Loucy (cell line): ENCODE measurements at regions not wholly inside any gene's neighbourhood (a gene's known extent, or its start where the extent isn't known, plus 50 kb on each side); places are given as distances from the start of the nearest gene placed in this dataset.

Experiments used
- H2AFZ ChIP-seq: fragments of 200-600 bp; sonication (generic); 2 replicates; pipeline ENCODE4 v1.6.0; 2016; ENCODE audit warnings: antibody characterized with exemption, mild to moderate bottlenecking, low read length, moderate library complexity
- H3F3A ChIP-seq: fragments of 200-600 bp; 2 replicates; pipeline ENCODE4 v1.6.0; 2016; ENCODE audit warnings: antibody characterized with exemption, low read depth, mild to moderate bottlenecking
- H3K27me3 ChIP-seq: fragments of 200-600 bp; sonication (generic); 2 replicates; pipeline ENCODE4 v1.6.1; 2014; ENCODE audit warnings: low read length, mild to moderate bottlenecking; ENCODE audit not compliant: insufficient read depth, poor library complexity, severe bottlenecking
- H3K36me3 ChIP-seq: fragments of 200-600 bp; sonication (generic); 2 replicates; pipeline ENCODE4 v1.6.1; 2016; ENCODE audit warnings: low read length; ENCODE audit not compliant: insufficient read depth
- H3K4me1 ChIP-seq: fragments of 200-600 bp; sonication (generic); 2 replicates; pipeline ENCODE4 v1.5.1; 2014; ENCODE audit warnings: low read length, mild to moderate bottlenecking; ENCODE audit not compliant: insufficient read depth, poor library complexity, severe bottlenecking
- H3K4me2 ChIP-seq: fragments of 200-600 bp; sonication (generic); 2 replicates; pipeline ENCODE4 v1.6.0; 2014; ENCODE audit warnings: antibody characterized with exemption, low read length, low read depth, mild to moderate bottlenecking; ENCODE audit not compliant: poor library complexity, severe bottlenecking
- H3K4me3 ChIP-seq: fragments of 200-600 bp; sonication (generic); 2 replicates; pipeline ENCODE4 v1.5.1; 2014; ENCODE audit warnings: low read length, mild to moderate bottlenecking, mixed read lengths; ENCODE audit not compliant: poor library complexity, severe bottlenecking
- H3K79me2 ChIP-seq: fragments of 200-600 bp; sonication (generic); 2 replicates; pipeline ENCODE4 v1.6.1; 2014; ENCODE audit warnings: low read length; ENCODE audit not compliant: insufficient read depth
- H3K9ac ChIP-seq: fragments of 200-600 bp; sonication (generic); 2 replicates; pipeline ENCODE4 v1.6.0; 2014; ENCODE audit warnings: mild to moderate bottlenecking, low read depth, low read length, moderate library complexity; ENCODE audit not compliant: poor library complexity, severe bottlenecking
- H3K9me2 ChIP-seq: fragments of 200-600 bp; sonication (generic); replicated peaks from 2 replicates; pipeline ENCODE4 v1.6.1; 2016; ENCODE audit warnings: low read depth, low read length, mixed read lengths
- H3K9me3 ChIP-seq: fragments of 200-600 bp; sonication (generic); 2 replicates; pipeline ENCODE4 v1.6.1; 2014; ENCODE audit warnings: mild to moderate bottlenecking, antibody characterized with exemption, low read length, low read depth; ENCODE audit not compliant: insufficient read depth
- H4K20me1 ChIP-seq: fragments of 200-600 bp; sonication (generic); 2 replicates; pipeline ENCODE4 v1.6.0; 2014; ENCODE audit warnings: antibody characterized with exemption, low read length, mild to moderate bottlenecking; ENCODE audit not compliant: insufficient read depth, poor library complexity, severe bottlenecking
- EZH2phosphoT487 ChIP-seq: fragments of 200-600 bp; IDR thresholded peaks from 2 replicates; pipeline ENCODE4 v1.6.1; 2018; ENCODE audit warnings: antibody characterized with exemption, mild to moderate bottlenecking, moderate library complexity, borderline replicate concordance
- TF ChIP-seq, protein P1 (sequence below): fragments of 200-600 bp; sonication (generic); conservative IDR thresholded peaks from 2 replicates; pipeline ENCODE4 v1.5.1; 2014; ENCODE audit warnings: mild to moderate bottlenecking, antibody characterized with exemption, low read length

GRCh38 chr2:59947917-59948541 is 605.4 kb downstream of the BCL11A start:
- H3K4me3 ChIP-seq: no peak overlapping the region
- no peak for TF ChIP-seq EZH2phosphoT487
- TF ChIP-seq, protein P1, sequence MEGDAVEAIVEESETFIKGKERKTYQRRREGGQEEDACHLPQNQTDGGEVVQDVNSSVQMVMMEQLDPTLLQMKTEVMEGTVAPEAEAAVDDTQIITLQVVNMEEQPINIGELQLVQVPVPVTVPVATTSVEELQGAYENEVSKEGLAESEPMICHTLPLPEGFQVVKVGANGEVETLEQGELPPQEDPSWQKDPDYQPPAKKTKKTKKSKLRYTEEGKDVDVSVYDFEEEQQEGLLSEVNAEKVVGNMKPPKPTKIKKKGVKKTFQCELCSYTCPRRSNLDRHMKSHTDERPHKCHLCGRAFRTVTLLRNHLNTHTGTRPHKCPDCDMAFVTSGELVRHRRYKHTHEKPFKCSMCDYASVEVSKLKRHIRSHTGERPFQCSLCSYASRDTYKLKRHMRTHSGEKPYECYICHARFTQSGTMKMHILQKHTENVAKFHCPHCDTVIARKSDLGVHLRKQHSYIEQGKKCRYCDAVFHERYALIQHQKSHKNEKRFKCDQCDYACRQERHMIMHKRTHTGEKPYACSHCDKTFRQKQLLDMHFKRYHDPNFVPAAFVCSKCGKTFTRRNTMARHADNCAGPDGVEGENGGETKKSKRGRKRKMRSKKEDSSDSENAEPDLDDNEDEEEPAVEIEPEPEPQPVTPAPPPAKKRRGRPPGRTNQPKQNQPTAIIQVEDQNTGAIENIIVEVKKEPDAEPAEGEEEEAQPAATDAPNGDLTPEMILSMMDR: no peak
- H3K9me3 ChIP-seq: no peaks in the 10 kb centered on the region
- H3K9me2 ChIP-seq: no peaks in the 10 kb centered on the region
- H3K9ac ChIP-seq: no peak overlapping the region
- no peak overlapping the region for H3K4me2 ChIP-seq
- no peaks in the 10 kb centered on the region for H3K4me1 ChIP-seq
- no peaks in the 10 kb centered on the region for H3F3A ChIP-seq
- H3K79me2 ChIP-seq: no peaks in the 10 kb centered on the region
- H4K20me1 ChIP-seq: no peaks in the 10 kb centered on the region
- H3K36me3 ChIP-seq: no peaks in the 10 kb centered on the region
- H3K27me3 ChIP-seq: peaks cover 4% of the 10 kb centered on the region
- H2AFZ ChIP-seq: no peak overlapping the region

DNA sequence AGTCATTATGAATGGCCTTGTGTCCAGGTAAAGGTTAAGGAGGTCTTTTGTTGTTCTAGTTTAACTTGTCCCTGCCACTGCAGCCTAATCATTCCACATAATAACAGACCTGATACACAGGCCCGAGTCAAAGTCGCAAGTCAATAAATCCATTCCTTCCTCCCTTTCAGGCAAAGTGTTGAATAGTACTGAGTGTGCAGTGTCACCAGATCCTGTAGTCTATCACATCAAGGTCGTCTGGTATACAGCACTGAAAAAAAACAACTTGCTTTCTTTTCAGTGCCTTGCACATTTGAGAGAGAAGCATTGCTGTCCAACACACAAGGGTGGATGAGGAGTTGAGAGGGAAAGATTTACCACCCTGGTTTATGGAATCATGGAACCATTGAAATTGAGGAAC is 606.2 kb downstream of the BCL11A start:
- H3K9me3 ChIP-seq: no peaks in the 10 kb centered on the region
- H2AFZ ChIP-seq: no peak overlapping the region
- no peaks in the 10 kb centered on the region for H4K20me1 ChIP-seq
- no peak overlapping the region for H3K9ac ChIP-seq
- H3K27me3 ChIP-seq: peaks cover 4% of the 10 kb centered on the region
- H3K4me2 ChIP-seq: no peak overlapping the region
- TF ChIP-seq, protein P1: no peak
- no peak for TF ChIP-seq EZH2phosphoT487
- no peaks in the 10 kb centered on the region for H3K9me2 ChIP-seq
- no peaks in the 10 kb centered on the region for H3K79me2 ChIP-seq
- no peak overlapping the region for H3K4me3 ChIP-seq
- no peaks in the 10 kb centered on the region for H3K4me1 ChIP-seq
- H3F3A ChIP-seq: no peaks in the 10 kb centered on the region
- H3K36me3 ChIP-seq: no peaks in the 10 kb centered on the region

DNA sequence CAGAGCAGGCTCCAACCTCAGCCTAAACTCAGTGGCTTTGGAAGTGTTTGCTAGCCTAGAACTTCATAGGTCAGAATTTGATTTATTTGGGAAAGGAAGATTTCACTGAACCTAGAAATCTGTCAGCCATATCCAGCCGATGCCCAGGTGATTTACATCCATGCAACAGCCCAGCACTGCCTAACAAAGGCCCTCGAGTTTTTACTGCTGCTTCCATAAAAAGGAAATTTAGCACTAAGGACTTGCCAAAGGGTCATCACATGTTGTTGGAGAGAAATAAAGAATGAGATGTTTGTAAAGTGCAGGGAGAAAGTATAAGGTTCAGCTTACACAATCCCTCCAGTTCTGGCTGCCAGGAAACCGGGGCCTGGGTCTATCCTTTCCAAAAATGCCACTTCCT is 614.2 kb downstream of the BCL11A start:
- TF ChIP-seq, protein P1: no peak
- TF ChIP-seq EZH2phosphoT487: no peak
- H3K27me3 ChIP-seq: no peaks in the 10 kb centered on the region
- H3K4me3 ChIP-seq: no peak overlapping the region
- no peaks in the 10 kb centered on the region for H3K9me2 ChIP-seq
- no peak overlapping the region for H3K4me2 ChIP-seq
- no peak overlapping the region for H2AFZ ChIP-seq
- no peaks in the 10 kb centered on the region for H3K36me3 ChIP-seq
- H3K4me1 ChIP-seq: peaks cover 8% of the 10 kb centered on the region
- no peaks in the 10 kb centered on the region for H3F3A ChIP-seq
- H3K79me2 ChIP-seq: no peaks in the 10 kb centered on the region
- no peaks in the 10 kb centered on the region for H4K20me1 ChIP-seq
- H3K9ac ChIP-seq: no peak overlapping the region
- no peaks in the 10 kb centered on the region for H3K9me3 ChIP-seq
